ENCODE measurements at regions not wholly inside any gene's neighbourhood (a gene's known extent, or its start where the extent isn't known, plus 50 kb on each side); places are given as distances from the start of the nearest gene placed in this dataset.
"Not testable (repeated sequence)": the region's sequence is repeated elsewhere in the genome, so short reads cannot be mapped to it uniquely, and the experiment has no call there.

- peak; percentile 4 to 12 (median 8) for DNase-seq (ENCODE audit: low read depth in 4 of 4, low spot score in 3 of 4)
Observed at GRCh38 chr4:171390626-171391025, 422.6 kb upstream of the GALNTL6 start.

GRCh38 chr4:171378323-171378722 is 434.9 kb upstream of the GALNTL6 start:
- no peak for DNase-seq (ENCODE audit: low read depth in 4 of 4, low spot score in 3 of 4)

- DNase-seq (ENCODE audit: low read depth in 4 of 4, low spot score in 3 of 4): no peak
Observed at GRCh38 chr4:171376724-171377123, 436.5 kb upstream of the GALNTL6 start.

- no peak for DNase-seq (ENCODE audit: low read depth in 4 of 4, low spot score in 3 of 4)
Observed at GRCh38 chr4:171353535-171353934, 459.7 kb upstream of the GALNTL6 start.

- no peak for DNase-seq (ENCODE audit: low read depth in 4 of 4, low spot score in 3 of 4)
Observed at GRCh38 chr4:171348090-171348489, 465.1 kb upstream of the GALNTL6 start.

GRCh38 chr4:171342646-171343045 is 470.6 kb upstream of the GALNTL6 start:
- DNase-seq (ENCODE audit: low read depth in 4 of 4, low spot score in 3 of 4): no peak

GRCh38 chr4:171340258-171340657 is 472.9 kb upstream of the GALNTL6 start:
- DNase-seq (ENCODE audit: low read depth in 4 of 4, low spot score in 3 of 4): no peak

- DNase-seq (ENCODE audit: low read depth in 4 of 4, low spot score in 3 of 4): no peak
Observed at GRCh38 chr4:171334549-171334948, 478.7 kb upstream of the GALNTL6 start.

GRCh38 chr4:171308661-171309060 is 504.5 kb upstream of the GALNTL6 start:
- no peak for DNase-seq (ENCODE audit: low read depth in 4 of 4, low spot score in 3 of 4)

- not testable (repeated sequence) for DNase-seq (ENCODE audit: low read depth in 4 of 4, low spot score in 3 of 4)
Observed at GRCh38 chr4:171298048-171298718, 515.0 kb upstream of the GALNTL6 start.

GRCh38 chr4:171288816-171289432 is 524.3 kb upstream of the GALNTL6 start:
- no peak for DNase-seq (ENCODE audit: low read depth in 4 of 4, low spot score in 3 of 4)

GRCh38 chr4:171281359-171281758 is 531.8 kb upstream of the GALNTL6 start:
- DNase-seq (ENCODE audit: low read depth in 4 of 4, low spot score in 3 of 4): no peak

- DNase-seq (ENCODE audit: low read depth in 4 of 4, low spot score in 3 of 4): no peak
Observed at GRCh38 chr4:171279131-171279530, 534.1 kb upstream of the GALNTL6 start.

GRCh38 chr4:171266671-171267070 is 546.5 kb upstream of the GALNTL6 start:
- DNase-seq (ENCODE audit: low read depth in 4 of 4, low spot score in 3 of 4): no peak

- DNase-seq (ENCODE audit: low read depth in 4 of 4, low spot score in 3 of 4): no peak
Observed at GRCh38 chr4:171265190-171265818, 547.9 kb upstream of the GALNTL6 start.

GRCh38 chr4:171256223-171256622 is 557.0 kb upstream of the GALNTL6 start:
- no peak for DNase-seq (ENCODE audit: low read depth in 4 of 4, low spot score in 3 of 4)

- DNase-seq (ENCODE audit: low read depth in 4 of 4, low spot score in 3 of 4): no peak
Observed at GRCh38 chr4:171246948-171247347, 566.3 kb upstream of the GALNTL6 start.

GRCh38 chr4:171242831-171243230 is 570.4 kb upstream of the GALNTL6 start:
- DNase-seq (ENCODE audit: low read depth in 4 of 4, low spot score in 3 of 4): no peak

GRCh38 chr4:171239196-171239595 is 574.0 kb upstream of the GALNTL6 start:
- no peak for DNase-seq (ENCODE audit: low read depth in 4 of 4, low spot score in 3 of 4)

GRCh38 chr4:171235521-171235920 is 577.7 kb upstream of the GALNTL6 start:
- DNase-seq (ENCODE audit: low read depth in 4 of 4, low spot score in 3 of 4): no peak

- not testable (repeated sequence) for DNase-seq (ENCODE audit: low read depth in 4 of 4, low spot score in 3 of 4)
Observed at GRCh38 chr4:171229354-171229753, 583.9 kb upstream of the GALNTL6 start.

GRCh38 chr4:171221181-171221580 is 592.0 kb upstream of the GALNTL6 start:
- no peak for DNase-seq (ENCODE audit: low read depth in 4 of 4, low spot score in 3 of 4)
